Neural cell (in vitro differentiated cells): ENCODE measurements at regions not wholly inside any gene's neighbourhood (a gene's known extent, or its start where the extent isn't known, plus 50 kb on each side); places are given as distances from the start of the nearest gene placed in this dataset.

Source experiments
- TAF1 ChIP-seq: IDR thresholded peaks from 2 replicates; pipeline ENCODE4 v1.6.1; 2012; ENCODE audit warnings: low read depth
- TF ChIP-seq, protein P1 (sequence below): fragments of 450-650 bp; IDR thresholded peaks from 2 replicates; pipeline ENCODE4 v1.5.1; 2014; ENCODE audit warnings: antibody characterized with exemption, mild to moderate bottlenecking, moderate library complexity; ENCODE audit not compliant: poor library complexity, severe bottlenecking

DNA sequence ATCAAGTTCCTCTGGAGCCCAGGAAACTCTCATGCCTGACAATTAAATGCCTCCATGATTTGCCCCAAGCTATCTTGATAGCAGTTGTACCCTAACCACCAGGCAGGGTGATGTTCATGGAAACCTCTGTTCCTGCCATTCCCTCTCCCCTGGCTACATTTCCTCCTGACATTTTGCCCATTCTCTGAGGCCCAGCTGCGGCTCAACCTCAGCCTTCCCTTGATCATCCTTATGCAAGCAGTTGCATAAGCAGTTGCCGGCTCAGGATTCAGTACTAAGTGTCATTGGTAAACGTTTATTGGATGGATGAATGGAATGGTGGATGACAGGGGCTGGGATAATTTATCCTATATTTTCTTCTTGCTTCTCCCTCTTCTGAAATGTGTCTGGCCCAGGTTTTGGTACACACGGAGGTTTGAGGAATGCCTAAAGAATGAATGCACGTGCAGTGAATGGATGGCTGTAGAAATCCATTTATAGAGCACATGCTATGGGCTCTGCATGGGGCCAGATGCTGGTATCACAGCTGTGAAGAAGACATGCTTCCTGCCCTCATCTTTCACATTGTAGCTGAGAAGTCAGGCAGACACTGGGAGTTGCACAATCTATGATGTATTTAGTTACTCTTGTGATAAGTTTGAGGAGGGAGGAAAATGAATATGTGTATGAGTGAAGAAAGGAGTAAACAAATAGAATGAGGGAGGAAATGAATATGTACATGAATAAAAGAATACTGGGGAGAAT lies 261.8 kb downstream of the FOXD2 start:
- no peak for TF ChIP-seq TAF1
- TF ChIP-seq, protein P1, sequence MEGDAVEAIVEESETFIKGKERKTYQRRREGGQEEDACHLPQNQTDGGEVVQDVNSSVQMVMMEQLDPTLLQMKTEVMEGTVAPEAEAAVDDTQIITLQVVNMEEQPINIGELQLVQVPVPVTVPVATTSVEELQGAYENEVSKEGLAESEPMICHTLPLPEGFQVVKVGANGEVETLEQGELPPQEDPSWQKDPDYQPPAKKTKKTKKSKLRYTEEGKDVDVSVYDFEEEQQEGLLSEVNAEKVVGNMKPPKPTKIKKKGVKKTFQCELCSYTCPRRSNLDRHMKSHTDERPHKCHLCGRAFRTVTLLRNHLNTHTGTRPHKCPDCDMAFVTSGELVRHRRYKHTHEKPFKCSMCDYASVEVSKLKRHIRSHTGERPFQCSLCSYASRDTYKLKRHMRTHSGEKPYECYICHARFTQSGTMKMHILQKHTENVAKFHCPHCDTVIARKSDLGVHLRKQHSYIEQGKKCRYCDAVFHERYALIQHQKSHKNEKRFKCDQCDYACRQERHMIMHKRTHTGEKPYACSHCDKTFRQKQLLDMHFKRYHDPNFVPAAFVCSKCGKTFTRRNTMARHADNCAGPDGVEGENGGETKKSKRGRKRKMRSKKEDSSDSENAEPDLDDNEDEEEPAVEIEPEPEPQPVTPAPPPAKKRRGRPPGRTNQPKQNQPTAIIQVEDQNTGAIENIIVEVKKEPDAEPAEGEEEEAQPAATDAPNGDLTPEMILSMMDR: no peak
